NCI-H2196 (cell line): ENCODE measurements at regions not wholly inside any gene's neighbourhood (a gene's known extent, or its start where the extent isn't known, plus 50 kb on each side); places are given as distances from the start of the nearest gene placed in this dataset.

ENCODE experiments used
- DNase-seq: peaks from one replicate; lab custom pipeline; 2025; ENCODE audit not compliant: unreplicated experiment; lab: John Stamatoyannopoulos, UW

- DNase-seq = no peak
These were observed 49.9 kb upstream of the ATP2B2 start for GRCh38 chr3:10555263-10555662.

- no peak for DNase-seq
These were observed 50.9 kb upstream of the ATP2B2 start for GRCh38 chr3:10556312-10556711.

GRCh38 chr3:10557250-10557649, 51.9 kb upstream of the ATP2B2 start:
- DNase-seq = no peak

GRCh38 chr3:10557781-10558373, 52.5 kb upstream of the ATP2B2 start:
- DNase-seq = no peak

- DNase-seq = no peak
These were observed 53.4 kb upstream of the ATP2B2 start for GRCh38 chr3:10558736-10559135.

DNA sequence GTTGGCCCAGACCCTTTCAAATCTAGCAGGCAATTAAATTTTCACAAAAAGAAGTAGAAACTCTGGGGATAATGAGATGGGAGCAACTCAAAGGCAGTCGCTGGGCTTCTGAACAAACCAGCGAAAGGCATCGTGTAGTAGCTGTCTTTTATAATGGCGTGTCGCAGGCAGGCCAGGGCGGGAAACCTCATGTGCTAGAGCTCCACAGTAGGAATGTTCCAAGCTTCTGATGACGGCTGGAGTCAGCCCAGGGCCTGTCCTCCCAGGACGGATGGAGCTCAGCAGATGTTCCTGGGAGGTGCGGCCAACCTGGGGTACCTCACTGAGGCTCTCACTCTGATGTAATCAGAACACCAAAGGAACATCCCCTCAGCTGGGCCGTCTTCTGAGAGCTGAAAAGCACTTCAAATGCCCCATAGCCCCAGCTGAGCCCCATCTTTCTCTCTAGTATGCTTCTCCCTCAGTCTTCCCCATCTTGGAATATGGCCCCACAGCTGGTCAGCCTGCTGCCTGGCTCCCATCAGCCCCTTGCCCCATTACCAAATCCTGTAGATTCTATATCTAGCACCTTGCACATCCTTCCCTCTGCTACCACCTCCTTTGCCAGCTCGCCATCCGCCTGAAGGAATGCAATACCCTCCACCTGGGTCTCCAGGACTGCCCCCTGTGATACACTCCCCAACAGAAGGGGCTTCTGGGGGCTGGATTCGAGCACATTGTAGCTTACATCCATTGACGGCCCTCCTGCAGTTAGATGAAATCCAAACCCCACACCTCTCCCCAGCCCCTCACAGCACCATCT, 54.9 kb upstream of the ATP2B2 start:
- no peak for DNase-seq

DNA sequence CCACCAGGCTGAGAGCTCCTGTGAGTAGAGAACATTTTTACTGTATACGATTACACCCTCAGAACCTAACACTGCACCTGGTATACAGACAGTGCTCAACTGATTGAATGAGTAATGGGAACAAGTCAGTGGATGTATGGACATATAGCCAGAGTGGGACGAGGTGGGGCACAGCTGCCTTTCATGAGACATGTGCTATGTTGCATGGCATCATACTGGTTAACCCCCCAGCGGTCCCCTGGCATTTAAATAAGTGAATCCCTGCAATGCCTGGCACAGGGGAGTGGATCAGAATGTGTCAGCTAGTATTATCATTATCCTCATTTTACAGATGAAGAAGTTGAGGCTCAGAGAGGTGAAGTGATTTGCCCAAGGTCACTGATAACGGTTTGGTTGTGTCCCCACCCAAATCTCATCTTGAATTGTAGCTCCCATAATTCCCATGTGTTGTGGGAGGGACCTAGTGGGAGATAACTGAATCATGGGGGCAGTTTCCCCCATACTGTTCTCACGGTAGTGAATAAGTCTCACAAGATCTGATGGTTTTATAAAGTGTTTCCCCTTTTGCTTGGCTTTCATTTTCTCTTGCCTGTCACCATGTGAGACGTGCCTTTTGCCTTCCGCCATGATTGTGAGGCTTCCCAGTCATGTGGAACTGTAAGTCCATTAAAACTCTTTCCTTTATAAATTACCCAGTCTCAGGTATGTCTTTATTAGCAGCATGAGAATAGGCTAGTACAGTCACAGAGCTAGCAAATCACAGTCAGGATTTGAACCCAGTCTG, 56.0 kb upstream of the ATP2B2 start:
- no peak for DNase-seq

- no peak for DNase-seq
These were observed 56.7 kb upstream of the ATP2B2 start for GRCh38 chr3:10561946-10562560.

DNA sequence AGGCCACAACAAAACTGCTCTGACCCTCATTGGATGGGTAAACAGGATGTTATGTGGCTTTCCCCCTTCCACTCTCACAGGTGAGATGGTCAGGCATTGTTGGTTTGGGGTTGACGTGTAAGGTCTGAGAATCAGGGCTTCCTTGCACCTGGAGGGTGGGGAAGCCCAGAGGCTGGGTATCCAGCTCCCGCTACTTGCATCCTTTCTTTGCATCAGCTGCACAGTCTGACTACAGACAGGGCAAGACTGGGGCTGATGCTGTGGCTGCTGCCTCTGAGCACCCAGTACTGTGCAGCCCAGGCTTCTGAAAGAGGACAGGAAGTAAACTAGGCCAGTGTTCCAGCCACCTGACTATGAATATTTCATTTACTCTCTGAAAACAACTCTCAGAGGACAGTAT, 58.0 kb upstream of the ATP2B2 start:
- DNase-seq = no peak

DNA sequence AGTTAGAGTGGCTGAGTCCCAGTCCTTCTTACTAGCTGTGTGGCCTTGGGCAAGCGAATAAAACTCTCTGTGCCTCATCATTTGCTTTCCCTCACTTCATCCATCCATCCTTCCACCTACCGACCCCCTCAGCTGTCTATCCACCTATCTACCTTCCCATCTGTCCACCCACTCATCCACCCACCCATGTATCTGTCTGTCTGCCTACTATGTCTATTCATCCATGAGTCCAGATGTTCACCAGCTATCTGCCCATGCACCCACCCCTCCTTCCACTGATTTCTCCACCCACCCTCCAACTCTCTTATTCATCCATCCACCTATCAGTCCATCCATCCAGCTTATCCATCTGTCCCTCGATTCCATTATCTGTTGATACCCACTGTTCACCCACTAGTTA, 60.4 kb upstream of the ATP2B2 start:
- DNase-seq = no peak

GRCh38 chr3:10566451-10566850, 61.1 kb upstream of the ATP2B2 start:
- no peak for DNase-seq

DNA sequence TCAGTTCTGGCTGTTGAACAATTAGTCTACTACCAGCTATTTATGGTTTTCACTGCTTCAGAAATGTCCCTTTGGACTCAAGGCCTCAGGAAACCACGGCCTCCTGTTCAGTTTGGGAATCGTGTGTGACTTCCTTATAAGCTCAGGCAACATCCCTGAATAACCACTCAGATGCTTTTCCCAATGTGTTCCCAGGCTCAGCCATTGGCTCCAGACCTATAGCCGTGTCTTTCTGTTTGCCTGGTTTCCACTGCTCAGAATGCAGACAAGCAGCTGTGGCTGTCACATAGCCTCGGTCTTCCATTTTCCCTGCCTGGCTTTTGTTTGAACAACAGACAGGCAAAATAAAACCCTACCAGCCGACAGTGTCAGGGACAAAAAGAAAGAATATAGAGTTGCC, 63.2 kb upstream of the ATP2B2 start:
- DNase-seq = no peak

DNA sequence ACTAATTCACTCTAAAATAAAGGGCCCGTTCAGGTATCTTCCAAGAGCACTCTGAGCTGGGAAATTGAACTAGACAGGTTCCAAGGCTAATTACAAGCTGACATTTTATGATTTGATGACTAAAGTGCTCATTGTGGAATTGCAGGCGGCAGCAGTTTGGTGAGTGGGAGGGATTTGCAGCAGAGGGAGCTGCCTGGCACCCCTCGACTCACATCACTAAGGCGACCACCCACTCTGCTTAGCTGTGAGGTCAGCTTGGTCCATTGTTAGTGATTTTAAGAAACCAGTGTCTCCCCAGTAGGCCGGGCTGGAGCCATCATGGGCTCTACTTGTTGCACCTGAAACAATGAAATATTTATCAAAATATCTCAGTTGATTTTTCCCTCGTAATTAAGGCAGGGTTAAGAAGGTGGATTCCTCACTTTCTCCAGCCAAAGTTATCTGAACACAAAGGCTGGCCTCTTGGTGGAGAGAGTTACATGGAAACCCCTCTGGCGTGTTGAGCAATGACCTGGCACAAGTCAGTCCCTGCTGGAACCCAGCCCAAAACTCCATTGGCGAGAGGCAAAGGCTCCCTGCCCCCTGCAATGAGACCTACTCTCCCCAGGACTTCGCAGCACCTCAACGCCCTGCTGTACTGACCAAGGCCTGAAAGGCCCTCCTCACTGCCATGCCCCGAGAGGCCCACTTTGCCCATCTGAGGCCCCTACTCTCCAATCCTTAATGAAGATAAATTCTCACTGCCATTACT, 65.0 kb upstream of the ATP2B2 start:
- no peak for DNase-seq

DNA sequence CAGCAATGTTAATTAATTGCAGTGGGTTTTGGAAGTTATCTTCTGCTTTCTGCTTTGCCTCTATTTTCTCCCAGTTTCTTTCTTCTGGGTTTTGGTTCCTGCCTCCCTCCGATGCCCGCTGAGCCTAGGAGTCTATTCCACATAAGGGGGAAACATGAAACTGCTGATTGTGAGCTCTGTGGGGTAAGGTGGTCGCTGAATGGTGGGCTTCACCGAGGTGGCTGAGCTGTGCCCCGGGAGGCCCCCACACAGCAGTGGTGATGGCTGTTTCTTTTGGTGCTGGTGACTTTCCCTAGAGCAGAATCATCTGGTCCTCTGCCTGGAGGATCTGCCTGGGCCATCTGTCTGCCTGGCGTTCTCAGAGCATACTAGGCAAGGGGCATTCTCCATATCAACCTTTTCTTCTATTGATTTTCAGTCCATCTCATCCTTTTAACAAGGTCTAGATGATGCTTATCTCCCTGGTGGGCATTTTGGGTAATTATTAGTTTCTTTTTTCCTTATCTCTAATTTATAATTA, 68.8 kb upstream of the ATP2B2 start:
- no peak for DNase-seq

- no peak for DNase-seq
These were observed 70.3 kb upstream of the ATP2B2 start for GRCh38 chr3:10575601-10576160.

GRCh38 chr3:10577486-10577885, 72.1 kb upstream of the ATP2B2 start:
- no peak for DNase-seq

- no peak for DNase-seq
These were observed 75.0 kb upstream of the ATP2B2 start for GRCh38 chr3:10580426-10580825.

- no peak for DNase-seq
These were observed 75.9 kb upstream of the ATP2B2 start for GRCh38 chr3:10581251-10581650.

GRCh38 chr3:10581716-10582115, 76.3 kb upstream of the ATP2B2 start:
- DNase-seq = no peak

- DNase-seq = no peak
These were observed 77.3 kb upstream of the ATP2B2 start for GRCh38 chr3:10582733-10583132.
